GM06990 (cell line): ENCODE measurements at regions not wholly inside any gene's neighbourhood (a gene's known extent, or its start where the extent isn't known, plus 50 kb on each side); places are given as distances from the start of the nearest gene placed in this dataset.

Experiments
- DNase-seq: peaks from one replicate; pipeline ENCODE4 v3.0.0-alpha.2; 2011; ENCODE audit not compliant: insufficient read length; ENCODE audit errors: extremely low read depth
- H3K27me3 ChIP-seq: replicated peaks from 2 replicates; pipeline ENCODE4 v1.6.0; 2011; ENCODE audit warnings: low read length; ENCODE audit not compliant: control insufficient read depth, insufficient read depth
- H3K36me3 ChIP-seq: 2 replicates; pipeline ENCODE4 v1.5.1; 2011; ENCODE audit warnings: low read length; ENCODE audit not compliant: control insufficient read depth, insufficient read depth
- H3K4me3 ChIP-seq: replicated peaks from 2 replicates; pipeline ENCODE4 v1.5.1; 2011; ENCODE audit warnings: low read depth, mild to moderate bottlenecking, control low read depth, low read length
- TF ChIP-seq, protein P1 (sequence below): IDR thresholded peaks from 2 replicates; pipeline ENCODE4 v1.5.1; 2011; ENCODE audit warnings: low read length, control low read depth, mild to moderate bottlenecking, inconsistent platforms; ENCODE audit not compliant: insufficient read depth, poor library complexity, severe bottlenecking

DNA sequence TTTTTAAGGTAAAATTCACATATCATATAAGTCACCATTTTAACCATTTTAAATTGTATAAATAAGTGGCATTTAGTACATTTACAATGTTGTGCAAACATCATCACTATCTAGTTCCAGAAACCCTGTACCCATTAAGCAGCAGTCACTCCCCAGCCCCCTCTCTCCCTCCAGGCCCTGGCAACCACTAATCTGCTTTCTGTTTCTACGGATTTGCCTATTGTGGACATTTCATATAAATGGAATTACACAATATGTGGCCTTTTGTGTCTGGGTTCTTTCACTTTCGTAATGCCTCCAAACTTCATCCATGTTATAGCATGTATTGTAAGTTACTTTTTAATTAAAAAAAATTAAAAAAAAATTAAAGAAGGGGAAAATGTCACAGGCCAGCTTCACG is 58.0 kb upstream of the RAB3GAP2 start:
- H3K36me3 ChIP-seq: no peaks in the 10 kb centered on the region
- H3K27me3 ChIP-seq: no peaks in the 10 kb centered on the region
- no peak for DNase-seq
- TF ChIP-seq, protein P1, sequence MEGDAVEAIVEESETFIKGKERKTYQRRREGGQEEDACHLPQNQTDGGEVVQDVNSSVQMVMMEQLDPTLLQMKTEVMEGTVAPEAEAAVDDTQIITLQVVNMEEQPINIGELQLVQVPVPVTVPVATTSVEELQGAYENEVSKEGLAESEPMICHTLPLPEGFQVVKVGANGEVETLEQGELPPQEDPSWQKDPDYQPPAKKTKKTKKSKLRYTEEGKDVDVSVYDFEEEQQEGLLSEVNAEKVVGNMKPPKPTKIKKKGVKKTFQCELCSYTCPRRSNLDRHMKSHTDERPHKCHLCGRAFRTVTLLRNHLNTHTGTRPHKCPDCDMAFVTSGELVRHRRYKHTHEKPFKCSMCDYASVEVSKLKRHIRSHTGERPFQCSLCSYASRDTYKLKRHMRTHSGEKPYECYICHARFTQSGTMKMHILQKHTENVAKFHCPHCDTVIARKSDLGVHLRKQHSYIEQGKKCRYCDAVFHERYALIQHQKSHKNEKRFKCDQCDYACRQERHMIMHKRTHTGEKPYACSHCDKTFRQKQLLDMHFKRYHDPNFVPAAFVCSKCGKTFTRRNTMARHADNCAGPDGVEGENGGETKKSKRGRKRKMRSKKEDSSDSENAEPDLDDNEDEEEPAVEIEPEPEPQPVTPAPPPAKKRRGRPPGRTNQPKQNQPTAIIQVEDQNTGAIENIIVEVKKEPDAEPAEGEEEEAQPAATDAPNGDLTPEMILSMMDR: no peak
- H3K4me3 ChIP-seq: no peak overlapping the region

DNA sequence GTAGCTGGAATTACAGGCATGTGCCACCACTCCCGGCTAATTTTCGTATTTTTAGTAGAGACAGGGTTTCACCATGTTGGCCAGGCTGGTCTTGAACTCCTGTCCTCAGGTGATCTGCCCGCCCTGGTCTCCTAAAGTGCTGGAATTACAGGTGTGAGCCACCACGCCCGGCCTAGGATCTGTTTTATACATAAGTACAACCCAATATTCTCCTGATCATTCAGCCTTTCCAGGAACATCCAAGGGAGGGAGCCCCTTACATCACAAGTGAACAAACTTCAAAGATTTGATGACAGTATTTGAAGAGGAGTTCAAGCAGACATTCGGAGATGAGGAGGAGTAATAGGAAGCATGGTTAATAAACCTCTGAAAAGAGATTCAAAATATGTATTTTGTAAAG is 54.9 kb upstream of the RAB3GAP2 start:
- Histone ChIP-seq H3K4me3 (no peak overlapping the region), H3K27me3 (no peaks in the 10 kb centered on the region), H3K36me3 (no peaks in the 10 kb centered on the region)
- TF ChIP-seq, protein P1: no peak
- DNase-seq: no peak

DNA sequence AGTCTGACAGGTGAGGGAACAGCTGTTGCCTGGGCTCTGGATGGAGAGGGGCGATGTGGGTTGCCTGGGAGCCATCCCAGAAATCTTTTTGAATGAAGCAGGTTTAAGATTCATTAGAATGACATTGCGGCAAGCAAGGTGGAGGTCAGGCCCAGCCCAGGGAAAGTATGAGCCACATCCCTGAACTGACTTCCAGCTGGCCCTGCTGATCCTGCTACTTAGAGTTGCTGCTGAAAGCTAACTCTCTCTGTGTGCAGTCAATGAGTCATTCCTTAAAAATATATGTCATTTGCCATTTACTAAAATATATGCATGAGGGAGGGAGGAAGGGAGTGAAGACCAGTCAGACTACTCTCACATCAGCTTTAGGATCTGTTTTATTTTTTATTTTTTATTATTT is 54.3 kb upstream of the RAB3GAP2 start:
- no peak for DNase-seq
- no peaks in the 10 kb centered on the region for H3K27me3 ChIP-seq
- H3K4me3 ChIP-seq: no peak overlapping the region
- H3K36me3 ChIP-seq: no peaks in the 10 kb centered on the region
- TF ChIP-seq, protein P1: no peak

DNA sequence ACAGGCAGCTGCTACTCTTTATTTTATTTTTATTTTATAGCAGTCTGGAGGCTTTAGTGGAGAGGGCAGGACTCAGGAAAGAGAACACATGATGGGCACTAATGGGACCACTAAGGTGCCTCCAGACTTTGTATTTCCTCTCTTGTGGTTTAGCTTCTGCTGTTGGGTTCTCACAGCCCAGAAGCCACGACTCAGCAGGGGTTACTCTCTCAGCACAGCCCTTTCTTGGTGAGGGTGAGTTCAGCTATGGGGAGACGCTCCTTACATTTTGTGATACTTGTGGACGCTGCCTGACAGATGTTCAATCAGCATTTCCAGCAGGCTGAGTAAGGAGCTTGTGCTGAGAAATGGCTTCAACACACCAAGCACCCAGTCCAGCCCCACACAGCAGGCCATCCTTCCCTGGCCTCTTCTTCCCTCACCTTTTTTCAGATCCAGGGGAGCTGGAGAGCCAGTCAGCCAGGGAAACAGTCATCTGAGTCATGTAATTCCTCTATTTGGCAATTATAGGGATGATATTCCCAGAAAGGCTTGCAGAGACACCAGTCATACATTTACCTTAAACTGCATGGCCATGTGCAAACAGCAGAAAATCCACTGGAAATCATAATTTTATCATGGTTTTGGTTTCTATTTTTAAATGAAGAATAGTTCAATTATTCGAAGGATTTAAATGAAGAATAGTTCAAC is 53.2 kb upstream of the RAB3GAP2 start:
- TF ChIP-seq, protein P1: no peak
- no peaks in the 10 kb centered on the region for H3K36me3 ChIP-seq
- DNase-seq: no peak
- H3K27me3 ChIP-seq: no peaks in the 10 kb centered on the region
- H3K4me3 ChIP-seq: no peak overlapping the region

DNA sequence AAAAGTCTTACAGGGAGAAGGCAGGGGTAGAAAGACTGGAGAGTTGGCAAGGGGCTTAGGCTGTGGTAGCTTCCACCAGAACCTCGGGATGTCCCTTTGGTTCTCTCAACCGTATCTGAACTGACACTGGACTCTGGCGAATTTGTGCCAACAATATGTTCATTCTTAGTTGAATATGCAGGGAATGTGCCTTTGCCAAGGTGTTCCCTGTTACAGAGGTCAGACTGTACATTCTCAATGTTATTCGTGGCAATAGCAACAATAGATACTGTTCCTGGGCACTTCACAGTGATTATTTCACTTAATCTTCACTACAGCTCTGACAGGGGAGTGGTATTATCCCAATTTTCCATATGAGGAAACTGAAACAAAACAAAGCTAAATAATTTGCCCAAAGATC is 51.5 kb upstream of the RAB3GAP2 start:
- no peak for DNase-seq
- H3K27me3 ChIP-seq: no peaks in the 10 kb centered on the region
- TF ChIP-seq, protein P1: no peak
- H3K4me3 ChIP-seq: no peak overlapping the region
- H3K36me3 ChIP-seq: no peaks in the 10 kb centered on the region

DNA sequence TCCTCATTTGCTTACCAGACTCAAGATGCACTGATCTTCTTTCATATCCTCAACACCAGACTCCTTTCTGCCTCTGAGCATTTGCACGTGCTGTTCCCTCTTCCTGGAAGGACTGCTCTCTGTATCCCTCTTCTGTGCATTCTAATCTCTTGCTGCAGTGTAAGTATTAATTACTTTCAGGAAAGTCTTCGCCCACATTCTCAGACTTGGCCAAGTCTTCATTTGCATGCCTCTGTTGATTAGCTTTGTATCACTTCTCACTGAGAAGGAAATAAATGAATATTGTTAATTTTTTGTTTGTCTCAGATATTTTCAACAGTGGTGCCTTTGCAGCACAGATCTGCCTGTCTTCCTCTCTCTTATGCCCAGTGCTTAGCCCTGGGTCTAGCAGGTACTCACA is 50.3 kb upstream of the RAB3GAP2 start:
- Histone ChIP-seq H3K27me3 (no peaks in the 10 kb centered on the region), H3K4me3 (no peak overlapping the region), H3K36me3 (no peaks in the 10 kb centered on the region)
- DNase-seq: no peak
- TF ChIP-seq, protein P1: no peak
